ENCODE measurements at regions not wholly inside any gene's neighbourhood (a gene's known extent, or its start where the extent isn't known, plus 50 kb on each side); places are given as distances from the start of the nearest gene placed in this dataset.
"Not testable (repeated sequence)": the region's sequence is repeated elsewhere in the genome, so short reads cannot be mapped to it uniquely, and the experiment has no call there.

- no peak for DNase-seq (ENCODE audit: extremely low read depth, low read depth)
- no peak overlapping the region for H3K4me3 ChIP-seq (replicated peaks; ENCODE audit: low read depth, low read length)
- no peak for TF ChIP-seq CTCF (IDR thresholded peaks at IDR 0.05; ENCODE audit: low read depth, low read length, missing control alignments)
Observed at GRCh38 chr14:49250517-49250916, 335.7 kb downstream of the RPS29 start.

- TF ChIP-seq CTCF (IDR thresholded peaks at IDR 0.05; ENCODE audit: low read depth, low read length, missing control alignments) = no peak
- no peak for DNase-seq (ENCODE audit: extremely low read depth, low read depth)
- no peak overlapping the region for H3K4me3 ChIP-seq (replicated peaks; ENCODE audit: low read depth, low read length)
Observed at GRCh38 chr14:49250109-49250508, 336.1 kb downstream of the RPS29 start.

- no peak for DNase-seq (ENCODE audit: extremely low read depth, low read depth)
- no peak for TF ChIP-seq CTCF (IDR thresholded peaks at IDR 0.05; ENCODE audit: low read depth, low read length, missing control alignments)
- H3K4me3 ChIP-seq (replicated peaks; ENCODE audit: low read depth, low read length) = no peak overlapping the region
Observed at GRCh38 chr14:49249022-49249421, 337.2 kb downstream of the RPS29 start.

GRCh38 chr14:49243777-49244176 is 342.4 kb downstream of the RPS29 start:
- not testable (repeated sequence) for H3K4me3 ChIP-seq (replicated peaks; ENCODE audit: low read depth, low read length); DNase-seq (ENCODE audit: extremely low read depth, low read depth)

GRCh38 chr14:49240383-49240782 is 345.8 kb downstream of the RPS29 start:
- no peak for TF ChIP-seq CTCF (IDR thresholded peaks at IDR 0.05; ENCODE audit: low read depth, low read length, missing control alignments)
- H3K4me3 ChIP-seq (replicated peaks; ENCODE audit: low read depth, low read length) = no peak overlapping the region
- DNase-seq (ENCODE audit: extremely low read depth, low read depth) = no peak

- no peak overlapping the region for H3K4me3 ChIP-seq (replicated peaks; ENCODE audit: low read depth, low read length)
- no peak for DNase-seq (ENCODE audit: extremely low read depth, low read depth)
- TF ChIP-seq CTCF (IDR thresholded peaks at IDR 0.05; ENCODE audit: low read depth, low read length, missing control alignments) = no peak
Observed at GRCh38 chr14:49228552-49228951, 357.6 kb downstream of the RPS29 start.

- no peak for DNase-seq (ENCODE audit: extremely low read depth, low read depth)
Observed at GRCh38 chr14:49221316-49221715, 364.9 kb downstream of the RPS29 start.

More at GRCh38 chr14:49221316-49221715, 364.9 kb downstream of the RPS29 start:
- no peak overlapping the region for H3K4me3 ChIP-seq (replicated peaks; ENCODE audit: low read depth, low read length)
- TF ChIP-seq CTCF (IDR thresholded peaks at IDR 0.05; ENCODE audit: low read depth, low read length, missing control alignments) = no peak
